GM19043 (cell line): ENCODE measurements at regions not wholly inside any gene's neighbourhood (a gene's known extent, or its start where the extent isn't known, plus 50 kb on each side); places are given as distances from the start of the nearest gene placed in this dataset.

Experiments
- ATAC-seq: cut with Tn5 transposase; IDR thresholded peaks from one replicate; pipeline ENCODE4 v1.9.1; 2021; ENCODE audit warnings: low read depth; ENCODE audit not compliant: unreplicated experiment

- no peak for ATAC-seq
Observed at GRCh38 chrX:129188231-129188630, 335.1 kb downstream of the SMARCA1 start.

- no peak for ATAC-seq
Observed at GRCh38 chrX:129176710-129177109, 346.6 kb downstream of the SMARCA1 start.

GRCh38 chrX:129161108-129161507, 362.2 kb downstream of the SMARCA1 start:
- no peak for ATAC-seq

- no peak for ATAC-seq
Observed at GRCh38 chrX:129158505-129158904, 364.8 kb downstream of the SMARCA1 start.

- ATAC-seq = no peak
Observed at GRCh38 chrX:129145840-129146272, 377.4 kb downstream of the SMARCA1 start.

- ATAC-seq = no peak
Observed at GRCh38 chrX:129145385-129145784, 377.9 kb downstream of the SMARCA1 start.

GRCh38 chrX:129144172-129145038, 378.9 kb downstream of the SMARCA1 start:
- no peak for ATAC-seq

GRCh38 chrX:129139837-129140598, 383.3 kb downstream of the SMARCA1 start:
- ATAC-seq = no peak

GRCh38 chrX:129125122-129125914, 398.0 kb downstream of the SMARCA1 start:
- no peak for ATAC-seq

GRCh38 chrX:129123795-129124194, 399.5 kb downstream of the SMARCA1 start:
- ATAC-seq = no peak

- no peak for ATAC-seq
Observed at GRCh38 chrX:129116676-129117470, 406.4 kb downstream of the SMARCA1 start.

GRCh38 chrX:129115935-129116334, 407.4 kb downstream of the SMARCA1 start:
- no peak for ATAC-seq

GRCh38 chrX:129115104-129115503, 408.2 kb downstream of the SMARCA1 start:
- peak; percentile 74 for ATAC-seq

- ATAC-seq = no peak
Observed at GRCh38 chrX:129111081-129111798, 412.1 kb downstream of the SMARCA1 start.

GRCh38 chrX:129108936-129109335, 414.4 kb downstream of the SMARCA1 start:
- ATAC-seq = no peak

GRCh38 chrX:129099207-129099606, 424.1 kb downstream of the SMARCA1 start:
- ATAC-seq = no peak

GRCh38 chrX:129097668-129098067, 425.6 kb downstream of the SMARCA1 start:
- ATAC-seq = no peak

- ATAC-seq = no peak
Observed at GRCh38 chrX:129093706-129094105, 429.6 kb downstream of the SMARCA1 start.

- ATAC-seq = no peak
Observed at GRCh38 chrX:129092757-129093156, 430.5 kb downstream of the SMARCA1 start.
